ENCODE measurements at regions not wholly inside any gene's neighbourhood (a gene's known extent, or its start where the extent isn't known, plus 50 kb on each side); places are given as distances from the start of the nearest gene placed in this dataset.

- H3K9me3 ChIP-seq (ENCODE audit: control insufficient read depth, low read length): no peaks in the 10 kb centered on the region
- H3K9ac ChIP-seq: no peak overlapping the region
- no peak overlapping the region for H3K4me2 ChIP-seq (ENCODE audit: low read length)
- H3K79me2 ChIP-seq: no peaks in the 10 kb centered on the region
- no peak overlapping the region for H3K4me3 ChIP-seq (ENCODE audit: low read depth, low read length)
- H2AFZ ChIP-seq: no peak overlapping the region
- H3K27me3 ChIP-seq (ENCODE audit: control insufficient read depth, insufficient read depth, low read length): no peaks in the 10 kb centered on the region
- H3K36me3 ChIP-seq (ENCODE audit: control insufficient read depth, insufficient read depth, low read length): no peaks in the 10 kb centered on the region
- no peaks in the 10 kb centered on the region for H3K4me1 ChIP-seq
- no peak for TF ChIP-seq CTCF (IDR thresholded peaks at IDR 0.05)
- H3K27ac ChIP-seq: no peak overlapping the region
These were observed 108.8 kb downstream of the NXPE2 start for GRCh38 chr11:114787126-114787525.

GRCh38 chr11:114790910-114791309, 112.6 kb downstream of the NXPE2 start:
- no peak overlapping the region for H3K4me2 ChIP-seq (ENCODE audit: low read length)
- H3K27ac ChIP-seq: no peak overlapping the region
- no peaks in the 10 kb centered on the region for H3K36me3 ChIP-seq (ENCODE audit: control insufficient read depth, insufficient read depth, low read length)
- H3K9me3 ChIP-seq (ENCODE audit: control insufficient read depth, low read length): no peaks in the 10 kb centered on the region
- H3K9ac ChIP-seq: no peak overlapping the region
- no peak overlapping the region for H3K4me3 ChIP-seq (ENCODE audit: low read depth, low read length)
- H2AFZ ChIP-seq: no peak overlapping the region
- TF ChIP-seq CTCF (IDR thresholded peaks at IDR 0.05): no peak
- H3K27me3 ChIP-seq (ENCODE audit: control insufficient read depth, insufficient read depth, low read length): no peaks in the 10 kb centered on the region
- no peaks in the 10 kb centered on the region for H3K4me1 ChIP-seq
- no peaks in the 10 kb centered on the region for H3K79me2 ChIP-seq

- H2AFZ ChIP-seq: no peak overlapping the region
- H3K4me3 ChIP-seq (ENCODE audit: low read depth, low read length): no peak overlapping the region
- H3K4me1 ChIP-seq: no peaks in the 10 kb centered on the region
- H3K27ac ChIP-seq: no peak overlapping the region
- no peaks in the 10 kb centered on the region for H3K79me2 ChIP-seq
- no peak overlapping the region for H3K4me2 ChIP-seq (ENCODE audit: low read length)
- H3K9ac ChIP-seq: no peak overlapping the region
- H3K9me3 ChIP-seq (ENCODE audit: control insufficient read depth, low read length): no peaks in the 10 kb centered on the region
- H3K36me3 ChIP-seq (ENCODE audit: control insufficient read depth, insufficient read depth, low read length): no peaks in the 10 kb centered on the region
- no peaks in the 10 kb centered on the region for H3K27me3 ChIP-seq (ENCODE audit: control insufficient read depth, insufficient read depth, low read length)
- no peak for TF ChIP-seq CTCF (IDR thresholded peaks at IDR 0.05)
These were observed 115.8 kb downstream of the NXPE2 start for GRCh38 chr11:114794048-114794684.

GRCh38 chr11:114796954-114797721, 118.8 kb downstream of the NXPE2 start:
- Histone ChIP-seq H2AFZ (no peak overlapping the region), H3K79me2 (no peaks in the 10 kb centered on the region), H3K4me2 (ENCODE audit: low read length) (no peak overlapping the region), H3K27me3 (ENCODE audit: control insufficient read depth, insufficient read depth, low read length) (no peaks in the 10 kb centered on the region), H3K4me1 (no peaks in the 10 kb centered on the region), H3K9ac (no peak overlapping the region), H3K9me3 (ENCODE audit: control insufficient read depth, low read length) (no peaks in the 10 kb centered on the region), H3K36me3 (ENCODE audit: control insufficient read depth, insufficient read depth, low read length) (no peaks in the 10 kb centered on the region), H3K27ac (no peak overlapping the region), H3K4me3 (ENCODE audit: low read depth, low read length) (no peak overlapping the region)
- no peak for TF ChIP-seq CTCF (IDR thresholded peaks at IDR 0.05)

Measured in parathyroid adenoma (tissue), 2 donors.